OCI-LY3 (cell line): ENCODE measurements at regions not wholly inside any gene's neighbourhood (a gene's known extent, or its start where the extent isn't known, plus 50 kb on each side); places are given as distances from the start of the nearest gene placed in this dataset.

ENCODE experiments used
- H2AFZ ChIP-seq: fragments of 200-600, 300-600 bp; shearing (Covaris generic); 2 replicates; pipeline ENCODE4 v1.6.0; 2014; ENCODE audit warnings: antibody characterized with exemption, low read depth, low read length
- H3K27ac ChIP-seq: fragments of 200-600, 300-600 bp; sonication (generic); 2 replicates; pipeline ENCODE4 v1.5.1; 2014; ENCODE audit warnings: mild to moderate bottlenecking, low read length, moderate library complexity, mixed read lengths
- H3K27me3 ChIP-seq: fragments of 200-600, 300-600 bp; sonication (generic); 2 replicates; pipeline ENCODE4 v1.6.1; 2014; ENCODE audit warnings: low read depth, low read length, mixed read lengths
- H3K36me3 ChIP-seq: fragments of 200-600, 300-600 bp; sonication (generic); replicated peaks from 2 replicates; pipeline ENCODE3; 2014; ENCODE audit warnings: low read depth, low read length, mixed read lengths
- H3K4me1 ChIP-seq: fragments of 300-600, 200-600 bp; sonication (generic); 2 replicates; pipeline ENCODE4 v1.6.1; 2014; ENCODE audit warnings: low read length, mixed read lengths
- H3K4me2 ChIP-seq: fragments of 200-600, 300-600 bp; sonication (generic); 2 replicates; pipeline ENCODE4 v1.6.1; 2014; ENCODE audit warnings: low read length, mixed read lengths
- H3K4me3 ChIP-seq: fragments of 300-600, 200-600 bp; sonication (generic); 2 replicates; pipeline ENCODE4 v1.5.1; 2014; ENCODE audit warnings: antibody characterized with exemption, mild to moderate bottlenecking, low read length, moderate library complexity
- H3K79me2 ChIP-seq: fragments of 300-600, 200-600 bp; shearing (Covaris generic); 2 replicates; pipeline ENCODE4 v1.6.1; 2014; ENCODE audit warnings: mild to moderate bottlenecking, low read length, mixed read lengths
- H3K9ac ChIP-seq: fragments of 300-600, 200-600 bp; shearing (Covaris generic); 2 replicates; pipeline ENCODE4 v1.6.0; 2014; ENCODE audit warnings: mild to moderate bottlenecking, low read length, moderate library complexity
- H3K9me3 ChIP-seq: fragments of 200-600, 300-600 bp; shearing (Covaris generic); 2 replicates; pipeline ENCODE4 v1.6.1; 2014; ENCODE audit warnings: low read length, mixed read lengths; ENCODE audit not compliant: insufficient read depth
- H4K20me1 ChIP-seq: fragments of 200-600, 300-600 bp; sonication (generic); 2 replicates; pipeline ENCODE4 v1.6.1; 2016; ENCODE audit warnings: low read length, mixed read lengths; ENCODE audit not compliant: insufficient read depth
- CTCF ChIP-seq: fragments of 200-600, 300-600 bp; sonication (generic); IDR thresholded peaks from 2 replicates; pipeline ENCODE4 v1.5.1; 2014; ENCODE audit warnings: antibody characterized with exemption, low read length, low read depth
- EZH2phosphoT487 ChIP-seq: fragments of 200-600 bp; shearing (Covaris generic); IDR thresholded peaks from 2 replicates; pipeline ENCODE4 v1.6.1; 2018; ENCODE audit warnings: antibody characterized with exemption, mixed run types, low read depth

- TF ChIP-seq CTCF = no peak
- H3K9me3 ChIP-seq = no peaks in the 10 kb centered on the region
Observed at GRCh38 chr3:71857956-71858355, 73.0 kb upstream of the PROK2 start.

GRCh38 chr3:71854706-71855105 lies 69.8 kb upstream of the PROK2 start:
- Histone ChIP-seq H3K4me3 (no peak overlapping the region), H3K9me3 (no peaks in the 10 kb centered on the region), H3K9ac (no peak overlapping the region), H3K27ac (no peak overlapping the region), H3K36me3 (no peaks in the 10 kb centered on the region), H3K27me3 (peaks cover 60% of the 10 kb centered on the region), H2AFZ (no peak overlapping the region), H3K4me1 (no peaks in the 10 kb centered on the region), H3K4me2 (no peak overlapping the region), H4K20me1 (no peaks in the 10 kb centered on the region), H3K79me2 (no peaks in the 10 kb centered on the region)
- no peak for TF ChIP-seq EZH2phosphoT487

More at GRCh38 chr3:71857956-71858355, 73.0 kb upstream of the PROK2 start:
- Histone ChIP-seq H3K9ac (no peak overlapping the region), H2AFZ (no peak overlapping the region), H3K4me3 (no peak overlapping the region), H3K27me3 (peaks cover 71% of the 10 kb centered on the region), H3K4me2 (no peak overlapping the region), H3K4me1 (no peaks in the 10 kb centered on the region), H3K27ac (no peak overlapping the region), H4K20me1 (no peaks in the 10 kb centered on the region), H3K79me2 (no peaks in the 10 kb centered on the region), H3K36me3 (no peaks in the 10 kb centered on the region)

- Histone ChIP-seq H3K36me3 (no peaks in the 10 kb centered on the region), H3K9ac (no peak overlapping the region), H3K9me3 (no peaks in the 10 kb centered on the region), H3K27ac (no peak overlapping the region), H3K4me1 (no peaks in the 10 kb centered on the region), H3K4me3 (no peak overlapping the region), H4K20me1 (no peaks in the 10 kb centered on the region), H2AFZ (no peak overlapping the region), H3K79me2 (no peaks in the 10 kb centered on the region), H3K4me2 (no peak overlapping the region), H3K27me3 (peaks cover 66% of the 10 kb centered on the region)
- TF ChIP-seq CTCF (no peak), EZH2phosphoT487 (no peak)
Observed at GRCh38 chr3:71854096-71854495, 69.1 kb upstream of the PROK2 start.

GRCh38 chr3:71851878-71852277 lies 66.9 kb upstream of the PROK2 start:
- H3K36me3 ChIP-seq = no peaks in the 10 kb centered on the region
- no peaks in the 10 kb centered on the region for H3K79me2 ChIP-seq
- H2AFZ ChIP-seq = no peak overlapping the region
- H3K9ac ChIP-seq = no peak overlapping the region
- no peak overlapping the region for H3K27ac ChIP-seq
- H3K4me2 ChIP-seq = no peak overlapping the region
- no peaks in the 10 kb centered on the region for H4K20me1 ChIP-seq
- no peak overlapping the region for H3K4me3 ChIP-seq
- H3K9me3 ChIP-seq = no peaks in the 10 kb centered on the region
- TF ChIP-seq CTCF (no peak), EZH2phosphoT487 (no peak)
- no peaks in the 10 kb centered on the region for H3K4me1 ChIP-seq
- peaks cover 65% of the 10 kb centered on the region for H3K27me3 ChIP-seq

GRCh38 chr3:71850654-71851053 lies 65.7 kb upstream of the PROK2 start:
- Histone ChIP-seq H3K79me2 (no peaks in the 10 kb centered on the region), H3K9ac (no peak overlapping the region), H3K4me2 (no peak overlapping the region), H2AFZ (no peak overlapping the region), H3K36me3 (no peaks in the 10 kb centered on the region), H3K4me1 (no peaks in the 10 kb centered on the region), H3K4me3 (no peak overlapping the region), H3K27ac (no peak overlapping the region), H4K20me1 (no peaks in the 10 kb centered on the region), H3K27me3 (peaks cover 62% of the 10 kb centered on the region), H3K9me3 (no peaks in the 10 kb centered on the region)
- no peak for TF ChIP-seq CTCF
- TF ChIP-seq EZH2phosphoT487 = no peak
